ENCODE measurements at regions not wholly inside any gene's neighbourhood (a gene's known extent, or its start where the extent isn't known, plus 50 kb on each side); places are given as distances from the start of the nearest gene placed in this dataset.

DNA sequence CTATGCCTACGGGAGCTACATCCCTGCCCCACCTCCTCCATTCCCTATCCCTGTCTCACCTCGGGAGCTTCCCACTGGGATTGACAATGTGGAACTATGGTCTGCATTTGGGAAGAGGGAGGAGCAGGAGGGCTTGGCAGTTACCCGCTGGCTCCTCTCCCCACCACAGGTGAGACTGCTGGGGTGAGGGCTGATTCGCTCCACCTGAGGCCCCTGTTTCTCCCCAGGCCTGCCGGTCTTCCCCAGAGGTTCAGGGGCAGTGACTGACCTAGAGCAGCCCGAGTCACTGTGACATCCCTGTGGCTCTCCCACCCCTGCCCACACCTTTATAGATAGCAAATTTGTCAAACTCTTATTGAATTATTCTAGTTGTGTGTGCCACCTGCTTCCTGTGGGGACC is 252.6 kb downstream of the GLRX3 start:
- 70% methylated on average over 6 of the region's 6 CpGs for WGBS

DNA sequence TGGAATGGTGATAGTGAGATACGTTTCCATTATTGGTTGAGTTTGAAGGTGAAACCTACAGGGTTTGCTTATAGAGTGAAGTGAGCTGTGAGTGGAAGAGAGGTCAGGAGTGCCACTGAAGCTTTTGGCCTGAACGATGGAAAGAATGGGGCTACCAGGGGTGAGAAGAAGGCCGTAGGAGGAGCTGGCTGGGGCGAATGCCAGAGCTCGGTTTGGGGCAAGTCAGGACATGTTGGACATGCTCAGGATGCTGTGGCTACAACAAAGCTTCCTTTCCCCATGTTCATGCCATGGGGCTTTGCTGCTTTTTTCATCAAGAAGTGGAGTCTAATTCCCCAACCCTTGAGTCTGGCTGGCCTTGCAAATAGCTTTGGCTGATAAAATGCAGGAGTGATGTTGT is 253.7 kb downstream of the GLRX3 start:
- no peak for DNase-seq (ENCODE audit: low spot score)
- no peak overlapping the region for H3K4me3 ChIP-seq
- H3K27ac ChIP-seq = no peak overlapping the region
- 61% methylated on average over 5 of the region's 5 CpGs for WGBS
- H3K4me1 ChIP-seq (replicated peaks) = no peaks in the 10 kb centered on the region
- TF ChIP-seq, protein P1, sequence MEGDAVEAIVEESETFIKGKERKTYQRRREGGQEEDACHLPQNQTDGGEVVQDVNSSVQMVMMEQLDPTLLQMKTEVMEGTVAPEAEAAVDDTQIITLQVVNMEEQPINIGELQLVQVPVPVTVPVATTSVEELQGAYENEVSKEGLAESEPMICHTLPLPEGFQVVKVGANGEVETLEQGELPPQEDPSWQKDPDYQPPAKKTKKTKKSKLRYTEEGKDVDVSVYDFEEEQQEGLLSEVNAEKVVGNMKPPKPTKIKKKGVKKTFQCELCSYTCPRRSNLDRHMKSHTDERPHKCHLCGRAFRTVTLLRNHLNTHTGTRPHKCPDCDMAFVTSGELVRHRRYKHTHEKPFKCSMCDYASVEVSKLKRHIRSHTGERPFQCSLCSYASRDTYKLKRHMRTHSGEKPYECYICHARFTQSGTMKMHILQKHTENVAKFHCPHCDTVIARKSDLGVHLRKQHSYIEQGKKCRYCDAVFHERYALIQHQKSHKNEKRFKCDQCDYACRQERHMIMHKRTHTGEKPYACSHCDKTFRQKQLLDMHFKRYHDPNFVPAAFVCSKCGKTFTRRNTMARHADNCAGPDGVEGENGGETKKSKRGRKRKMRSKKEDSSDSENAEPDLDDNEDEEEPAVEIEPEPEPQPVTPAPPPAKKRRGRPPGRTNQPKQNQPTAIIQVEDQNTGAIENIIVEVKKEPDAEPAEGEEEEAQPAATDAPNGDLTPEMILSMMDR (IDR thresholded peaks at IDR 0.05) = no peak
- TF ChIP-seq POLR2AphosphoS5 (IDR thresholded peaks at IDR 0.05) (no peak), POLR2A (IDR thresholded peaks at IDR 0.05) (no peak)
- H3K27me3 ChIP-seq (replicated peaks; ENCODE audit: insufficient read depth) = no peaks in the 10 kb centered on the region
- H3K9me3 ChIP-seq = no peaks in the 10 kb centered on the region
- no peaks in the 10 kb centered on the region for H3K36me3 ChIP-seq
- intact Hi-C loops (cut with DNase I) = no loop called here

More for the DNA sequence above, 252.6 kb downstream of the GLRX3 start:
- H3K36me3 ChIP-seq = no peaks in the 10 kb centered on the region
- H3K9me3 ChIP-seq = no peaks in the 10 kb centered on the region
- no peak overlapping the region for H3K4me3 ChIP-seq
- DNase-seq (ENCODE audit: low spot score) = no peak
- TF ChIP-seq POLR2AphosphoS5 (IDR thresholded peaks at IDR 0.05) (no peak), POLR2A (IDR thresholded peaks at IDR 0.05) (no peak)
- TF ChIP-seq, protein P1 (IDR thresholded peaks at IDR 0.05) = no peak
- H3K4me1 ChIP-seq (replicated peaks) = no peaks in the 10 kb centered on the region
- no peak overlapping the region for H3K27ac ChIP-seq
- intact Hi-C loops (cut with DNase I) = no loop called here
- H3K27me3 ChIP-seq (replicated peaks; ENCODE audit: insufficient read depth) = no peaks in the 10 kb centered on the region

DNA sequence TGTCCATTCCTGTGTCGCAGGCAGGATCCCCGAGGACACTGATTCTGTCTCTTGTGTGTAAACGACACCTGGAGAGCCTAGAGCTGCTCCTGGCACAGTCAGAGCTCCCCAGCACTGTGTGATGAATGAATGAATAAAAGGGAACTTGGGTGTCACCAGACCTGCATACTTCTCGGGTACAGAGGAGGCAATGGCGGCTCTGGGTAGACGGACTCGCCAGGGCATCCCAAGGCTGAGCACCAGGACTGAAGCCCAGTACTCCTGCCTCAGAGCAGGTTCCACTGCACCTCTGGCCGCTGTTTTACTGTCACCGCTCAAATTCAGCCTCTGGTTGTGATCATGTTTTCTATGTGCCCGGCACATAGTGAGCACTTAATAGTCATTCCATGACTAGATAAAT is 255.8 kb downstream of the GLRX3 start:
- no peaks in the 10 kb centered on the region for H3K27me3 ChIP-seq (replicated peaks; ENCODE audit: insufficient read depth)
- no peak for DNase-seq (ENCODE audit: low spot score)
- no peak overlapping the region for H3K27ac ChIP-seq
- intact Hi-C loops (cut with DNase I) = no loop called here
- H3K36me3 ChIP-seq = no peaks in the 10 kb centered on the region
- 63% methylated on average over 10 of the region's 10 CpGs for WGBS
- no peaks in the 10 kb centered on the region for H3K4me1 ChIP-seq (replicated peaks)
- no peak for TF ChIP-seq POLR2A (IDR thresholded peaks at IDR 0.05)
- TF ChIP-seq, protein P1 (IDR thresholded peaks at IDR 0.05) = no peak
- no peak for TF ChIP-seq POLR2AphosphoS5 (IDR thresholded peaks at IDR 0.05)
- no peak overlapping the region for H3K4me3 ChIP-seq
- no peaks in the 10 kb centered on the region for H3K9me3 ChIP-seq

DNA sequence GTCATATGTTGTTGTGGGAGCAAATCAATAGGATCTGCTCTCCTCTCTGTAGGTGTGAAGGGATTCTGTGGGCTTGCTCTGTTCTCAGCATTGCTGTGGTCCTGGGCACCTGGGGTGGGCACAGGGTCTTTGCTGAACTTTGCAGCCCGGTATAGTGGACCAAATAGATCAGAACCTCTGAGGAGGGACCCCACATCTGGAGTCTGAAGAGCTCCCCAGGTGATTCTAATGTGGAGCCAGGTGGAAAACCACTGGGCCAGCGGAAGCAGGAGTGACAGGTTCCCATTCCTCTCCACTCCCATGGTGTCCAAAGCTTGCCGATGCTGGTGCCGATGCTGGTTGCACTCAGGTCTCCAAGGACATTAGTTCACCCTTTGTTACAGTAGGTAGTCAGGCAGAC is 257.2 kb downstream of the GLRX3 start:
- no peak for DNase-seq (ENCODE audit: low spot score)
- intact Hi-C loops (cut with DNase I) = no loop called here
- Histone ChIP-seq H3K27ac (no peak overlapping the region), H3K4me1 (replicated peaks) (no peaks in the 10 kb centered on the region), H3K4me3 (no peak overlapping the region), H3K9me3 (no peaks in the 10 kb centered on the region), H3K36me3 (no peaks in the 10 kb centered on the region), H3K27me3 (replicated peaks; ENCODE audit: insufficient read depth) (no peaks in the 10 kb centered on the region)
- 93% methylated on average over 4 of the region's 4 CpGs for WGBS
- TF ChIP-seq POLR2A (IDR thresholded peaks at IDR 0.05) (no peak), POLR2AphosphoS5 (IDR thresholded peaks at IDR 0.05) (no peak)
- TF ChIP-seq, protein P1 (IDR thresholded peaks at IDR 0.05) = no peak

DNA sequence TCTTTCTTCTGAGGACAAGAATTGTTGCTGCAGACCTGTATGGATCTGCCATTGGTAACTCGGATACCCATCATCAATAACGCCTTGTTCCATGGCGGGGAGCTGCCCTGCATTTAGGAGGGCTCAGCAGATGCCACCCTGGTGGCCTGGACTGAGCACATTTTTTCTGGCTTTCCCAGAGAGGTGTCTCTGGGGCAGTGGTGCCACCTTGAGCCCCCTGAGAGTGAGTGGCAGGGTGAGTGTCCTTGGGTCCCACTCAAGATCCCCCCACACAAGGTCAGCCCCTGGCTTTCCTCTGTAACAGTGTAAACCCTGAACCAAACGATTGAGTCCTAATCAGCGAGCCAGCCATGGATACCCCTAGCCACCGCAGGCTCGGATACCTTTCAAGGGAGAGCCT is 258.6 kb downstream of the GLRX3 start:
- TF ChIP-seq POLR2AphosphoS5 (IDR thresholded peaks at IDR 0.05) (no peak), POLR2A (IDR thresholded peaks at IDR 0.05) (no peak)
- TF ChIP-seq, protein P1 (IDR thresholded peaks at IDR 0.05) = no peak
- intact Hi-C loops (cut with DNase I) = no loop called here
- DNase-seq (ENCODE audit: low spot score) = no peak
- no peaks in the 10 kb centered on the region for H3K36me3 ChIP-seq
- WGBS = 81% methylated on average over 7 of the region's 7 CpGs
- no peaks in the 10 kb centered on the region for H3K9me3 ChIP-seq
- no peaks in the 10 kb centered on the region for H3K27me3 ChIP-seq (replicated peaks; ENCODE audit: insufficient read depth)
- no peak overlapping the region for H3K27ac ChIP-seq
- no peak overlapping the region for H3K4me3 ChIP-seq
- no peaks in the 10 kb centered on the region for H3K4me1 ChIP-seq (replicated peaks)
